Loucy (cell line): ENCODE measurements at regions not wholly inside any gene's neighbourhood (a gene's known extent, or its start where the extent isn't known, plus 50 kb on each side); places are given as distances from the start of the nearest gene placed in this dataset.

Source experiments
- H2AFZ ChIP-seq: fragments of 200-600 bp; sonication (generic); 2 replicates; pipeline ENCODE4 v1.6.0; 2016; ENCODE audit warnings: antibody characterized with exemption, mild to moderate bottlenecking, low read length, moderate library complexity
- H3F3A ChIP-seq: fragments of 200-600 bp; 2 replicates; pipeline ENCODE4 v1.6.0; 2016; ENCODE audit warnings: antibody characterized with exemption, low read depth, mild to moderate bottlenecking
- H3K27me3 ChIP-seq: fragments of 200-600 bp; sonication (generic); 2 replicates; pipeline ENCODE4 v1.6.1; 2014; ENCODE audit warnings: low read length, mild to moderate bottlenecking; ENCODE audit not compliant: insufficient read depth, poor library complexity, severe bottlenecking
- H3K36me3 ChIP-seq: fragments of 200-600 bp; sonication (generic); 2 replicates; pipeline ENCODE4 v1.6.1; 2016; ENCODE audit warnings: low read length; ENCODE audit not compliant: insufficient read depth
- H3K4me1 ChIP-seq: fragments of 200-600 bp; sonication (generic); 2 replicates; pipeline ENCODE4 v1.5.1; 2014; ENCODE audit warnings: low read length, mild to moderate bottlenecking; ENCODE audit not compliant: insufficient read depth, poor library complexity, severe bottlenecking
- H3K4me2 ChIP-seq: fragments of 200-600 bp; sonication (generic); 2 replicates; pipeline ENCODE4 v1.6.0; 2014; ENCODE audit warnings: antibody characterized with exemption, low read length, low read depth, mild to moderate bottlenecking; ENCODE audit not compliant: poor library complexity, severe bottlenecking
- H3K4me3 ChIP-seq: fragments of 200-600 bp; sonication (generic); 2 replicates; pipeline ENCODE4 v1.5.1; 2014; ENCODE audit warnings: low read length, mild to moderate bottlenecking, mixed read lengths; ENCODE audit not compliant: poor library complexity, severe bottlenecking
- H3K79me2 ChIP-seq: fragments of 200-600 bp; sonication (generic); 2 replicates; pipeline ENCODE4 v1.6.1; 2014; ENCODE audit warnings: low read length; ENCODE audit not compliant: insufficient read depth
- H3K9ac ChIP-seq: fragments of 200-600 bp; sonication (generic); 2 replicates; pipeline ENCODE4 v1.6.0; 2014; ENCODE audit warnings: mild to moderate bottlenecking, low read depth, low read length, moderate library complexity; ENCODE audit not compliant: poor library complexity, severe bottlenecking
- H3K9me2 ChIP-seq: fragments of 200-600 bp; sonication (generic); replicated peaks from 2 replicates; pipeline ENCODE4 v1.6.1; 2016; ENCODE audit warnings: low read depth, low read length, mixed read lengths
- H3K9me3 ChIP-seq: fragments of 200-600 bp; sonication (generic); 2 replicates; pipeline ENCODE4 v1.6.1; 2014; ENCODE audit warnings: mild to moderate bottlenecking, antibody characterized with exemption, low read length, low read depth; ENCODE audit not compliant: insufficient read depth
- H4K20me1 ChIP-seq: fragments of 200-600 bp; sonication (generic); 2 replicates; pipeline ENCODE4 v1.6.0; 2014; ENCODE audit warnings: antibody characterized with exemption, low read length, mild to moderate bottlenecking; ENCODE audit not compliant: insufficient read depth, poor library complexity, severe bottlenecking
- EZH2phosphoT487 ChIP-seq: fragments of 200-600 bp; IDR thresholded peaks from 2 replicates; pipeline ENCODE4 v1.6.1; 2018; ENCODE audit warnings: antibody characterized with exemption, mild to moderate bottlenecking, moderate library complexity, borderline replicate concordance
- TF ChIP-seq, protein P1 (sequence below): fragments of 200-600 bp; sonication (generic); conservative IDR thresholded peaks from 2 replicates; pipeline ENCODE4 v1.5.1; 2014; ENCODE audit warnings: mild to moderate bottlenecking, antibody characterized with exemption, low read length

GRCh38 chr5:135669416-135669815 lies 90.6 kb upstream of the CXCL14 start:
- Histone ChIP-seq H3K4me2 (no peak overlapping the region), H3K9ac (no peak overlapping the region), H3K36me3 (no peaks in the 10 kb centered on the region), H3K9me2 (no peaks in the 10 kb centered on the region), H2AFZ (no peak overlapping the region), H3K4me3 (no peak overlapping the region), H4K20me1 (no peaks in the 10 kb centered on the region), H3K4me1 (no peaks in the 10 kb centered on the region), H3K79me2 (no peaks in the 10 kb centered on the region), H3K27me3 (no peaks in the 10 kb centered on the region), H3F3A (no peaks in the 10 kb centered on the region), H3K9me3 (no peaks in the 10 kb centered on the region)
- TF ChIP-seq, protein P1, sequence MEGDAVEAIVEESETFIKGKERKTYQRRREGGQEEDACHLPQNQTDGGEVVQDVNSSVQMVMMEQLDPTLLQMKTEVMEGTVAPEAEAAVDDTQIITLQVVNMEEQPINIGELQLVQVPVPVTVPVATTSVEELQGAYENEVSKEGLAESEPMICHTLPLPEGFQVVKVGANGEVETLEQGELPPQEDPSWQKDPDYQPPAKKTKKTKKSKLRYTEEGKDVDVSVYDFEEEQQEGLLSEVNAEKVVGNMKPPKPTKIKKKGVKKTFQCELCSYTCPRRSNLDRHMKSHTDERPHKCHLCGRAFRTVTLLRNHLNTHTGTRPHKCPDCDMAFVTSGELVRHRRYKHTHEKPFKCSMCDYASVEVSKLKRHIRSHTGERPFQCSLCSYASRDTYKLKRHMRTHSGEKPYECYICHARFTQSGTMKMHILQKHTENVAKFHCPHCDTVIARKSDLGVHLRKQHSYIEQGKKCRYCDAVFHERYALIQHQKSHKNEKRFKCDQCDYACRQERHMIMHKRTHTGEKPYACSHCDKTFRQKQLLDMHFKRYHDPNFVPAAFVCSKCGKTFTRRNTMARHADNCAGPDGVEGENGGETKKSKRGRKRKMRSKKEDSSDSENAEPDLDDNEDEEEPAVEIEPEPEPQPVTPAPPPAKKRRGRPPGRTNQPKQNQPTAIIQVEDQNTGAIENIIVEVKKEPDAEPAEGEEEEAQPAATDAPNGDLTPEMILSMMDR = no peak
- no peak for TF ChIP-seq EZH2phosphoT487

DNA sequence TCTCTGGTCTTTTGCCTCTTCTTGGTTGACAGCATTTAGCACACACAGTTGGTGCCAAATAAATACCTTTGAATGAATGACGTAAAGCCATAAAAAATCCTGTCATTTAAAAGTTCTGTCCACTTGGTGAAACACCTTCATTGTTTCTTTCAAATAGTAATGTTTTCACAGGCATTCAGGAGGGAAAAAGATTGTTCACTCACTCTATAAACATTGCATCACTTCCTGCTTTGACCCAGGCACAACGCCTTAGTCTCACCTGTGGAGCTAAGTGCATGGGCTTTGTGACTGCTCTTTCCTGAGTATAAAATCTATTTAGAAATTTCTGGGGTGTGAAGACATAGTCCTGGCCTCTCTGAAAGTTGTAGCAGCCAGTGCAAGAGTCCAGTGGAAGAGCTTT lies 88.9 kb upstream of the CXCL14 start:
- Histone ChIP-seq H3K9me2 (no peaks in the 10 kb centered on the region), H3K27me3 (no peaks in the 10 kb centered on the region), H3K36me3 (no peaks in the 10 kb centered on the region), H3K4me3 (no peak overlapping the region), H3K9ac (no peak overlapping the region), H3K79me2 (no peaks in the 10 kb centered on the region), H3K4me1 (no peaks in the 10 kb centered on the region), H3K4me2 (no peak overlapping the region), H3K9me3 (no peaks in the 10 kb centered on the region), H2AFZ (no peak overlapping the region), H4K20me1 (no peaks in the 10 kb centered on the region), H3F3A (no peaks in the 10 kb centered on the region)
- no peak for TF ChIP-seq EZH2phosphoT487
- TF ChIP-seq, protein P1 = no peak

DNA sequence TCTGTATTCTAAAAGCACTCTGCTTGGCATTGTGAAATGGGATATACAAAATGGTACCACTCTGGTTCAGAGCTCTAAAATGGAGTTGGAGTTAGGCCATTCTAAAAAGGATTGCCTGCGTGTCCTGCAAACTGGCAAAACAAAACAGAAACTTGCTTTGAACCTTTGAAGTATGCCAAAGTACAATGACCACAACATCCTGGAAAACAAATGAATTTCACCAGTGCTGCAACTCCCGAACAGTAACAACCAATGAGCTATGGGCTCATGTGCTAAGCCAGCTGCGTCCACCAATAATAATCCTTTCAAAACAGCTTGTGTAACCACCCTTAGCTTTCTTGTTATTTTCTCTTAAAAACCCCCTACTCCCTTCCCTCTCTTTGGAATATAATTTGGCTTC lies 88.4 kb upstream of the CXCL14 start:
- Histone ChIP-seq H3K79me2 (no peaks in the 10 kb centered on the region), H3K9me2 (no peaks in the 10 kb centered on the region), H3K9ac (no peak overlapping the region), H3K4me2 (no peak overlapping the region), H2AFZ (no peak overlapping the region), H3K4me1 (no peaks in the 10 kb centered on the region), H3K27me3 (no peaks in the 10 kb centered on the region), H3K9me3 (no peaks in the 10 kb centered on the region), H4K20me1 (no peaks in the 10 kb centered on the region), H3F3A (no peaks in the 10 kb centered on the region), H3K36me3 (no peaks in the 10 kb centered on the region), H3K4me3 (no peak overlapping the region)
- TF ChIP-seq, protein P1 = no peak
- TF ChIP-seq EZH2phosphoT487 = no peak
